Left renal pelvis (tissue), 4 donors: ENCODE measurements at regions not wholly inside any gene's neighbourhood (a gene's known extent, or its start where the extent isn't known, plus 50 kb on each side); places are given as distances from the start of the nearest gene placed in this dataset.
"Not testable (repeated sequence)": the region's sequence is repeated elsewhere in the genome, so short reads cannot be mapped to it uniquely, and the experiment has no call there.

Source experiments
- DNase-seq, 4 donors: peaks; one replicate each; pipeline ENCODE4 v3.0.0-alpha.2; 2013; ENCODE audit warnings: low read depth in 4 of 4, low spot score in 3 of 4

DNA sequence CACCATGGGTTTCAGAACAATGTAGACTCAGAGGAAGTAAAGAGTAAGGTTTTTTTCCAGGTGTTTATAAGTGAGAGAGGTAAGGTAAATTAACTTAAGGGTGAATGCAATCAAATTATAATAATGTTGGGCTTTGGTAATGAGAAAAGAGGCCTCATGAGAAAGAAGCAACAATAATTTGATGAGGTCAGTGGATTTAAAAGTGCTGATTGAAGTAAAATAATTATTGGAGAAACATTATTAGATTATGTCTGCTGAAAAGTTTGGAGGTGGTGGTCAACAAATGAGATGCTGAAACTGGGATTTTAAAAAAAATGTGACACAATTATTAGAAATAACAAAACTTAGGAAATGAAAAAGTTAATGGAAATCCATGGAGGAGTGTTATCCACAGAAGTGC is 187.4 kb upstream of the BRINP3 start:
- no peak for DNase-seq

DNA sequence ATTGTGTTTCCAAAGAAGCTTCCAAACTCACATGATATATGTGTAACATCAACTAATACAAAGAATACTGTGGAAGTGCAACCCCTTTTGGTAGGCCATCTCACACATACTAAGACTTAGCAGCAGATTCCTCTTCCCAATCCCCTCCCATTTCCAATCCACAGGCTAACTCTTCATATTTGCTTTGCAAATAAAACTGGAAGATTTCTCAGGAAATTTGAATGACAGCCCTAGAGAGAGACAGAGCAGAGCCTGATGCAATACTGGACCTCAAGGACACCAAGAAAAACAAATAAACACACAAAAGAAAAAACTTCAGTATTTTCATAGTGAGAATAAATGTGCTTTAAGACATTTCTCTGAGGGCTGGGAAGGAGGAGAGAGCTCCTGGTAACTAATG is 190.2 kb upstream of the BRINP3 start:
- DNase-seq = no peak

- no peak for DNase-seq
These were observed 201.4 kb upstream of the BRINP3 start for GRCh38 chr1:190679044-190679443.

DNA sequence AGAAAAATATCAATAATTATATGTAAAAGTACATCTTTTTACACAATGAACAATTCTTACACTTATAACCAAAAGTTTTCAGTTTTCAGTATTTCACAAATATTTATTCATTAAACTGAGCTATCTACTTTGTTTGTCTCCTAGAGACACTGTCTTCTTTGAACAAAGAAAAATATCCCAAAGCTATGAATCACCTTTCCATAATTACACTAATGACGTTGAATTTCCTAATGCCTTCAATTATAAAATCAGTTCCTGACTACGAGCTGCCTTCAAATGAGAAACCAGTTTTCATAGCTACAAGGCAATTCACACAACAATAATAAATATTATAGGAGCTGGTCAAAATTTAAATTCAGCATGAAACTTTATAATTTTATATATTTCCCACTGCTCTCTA is 201.8 kb upstream of the BRINP3 start:
- no peak for DNase-seq

DNA sequence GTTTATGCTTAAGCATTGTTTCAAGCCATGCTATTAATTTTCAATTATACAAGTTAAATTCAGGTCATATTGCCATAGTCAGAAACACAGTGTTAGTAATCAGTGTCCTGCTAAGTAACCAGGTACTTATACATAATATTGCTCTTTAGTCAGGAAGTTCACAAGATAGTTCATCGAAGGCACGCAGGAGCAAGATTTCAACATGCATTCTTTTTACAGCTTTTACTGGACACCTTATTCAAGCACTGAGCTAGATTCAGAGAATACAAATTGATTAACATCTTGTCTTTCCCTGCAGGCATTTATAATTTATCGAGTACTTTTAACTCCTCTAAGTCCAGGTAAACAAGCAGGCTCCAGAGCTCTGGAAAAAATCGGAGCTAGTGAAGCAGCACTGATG is 202.3 kb upstream of the BRINP3 start:
- no peak for DNase-seq

- no peak for DNase-seq
These were observed 208.0 kb upstream of the BRINP3 start for GRCh38 chr1:190685676-190686075.

DNA sequence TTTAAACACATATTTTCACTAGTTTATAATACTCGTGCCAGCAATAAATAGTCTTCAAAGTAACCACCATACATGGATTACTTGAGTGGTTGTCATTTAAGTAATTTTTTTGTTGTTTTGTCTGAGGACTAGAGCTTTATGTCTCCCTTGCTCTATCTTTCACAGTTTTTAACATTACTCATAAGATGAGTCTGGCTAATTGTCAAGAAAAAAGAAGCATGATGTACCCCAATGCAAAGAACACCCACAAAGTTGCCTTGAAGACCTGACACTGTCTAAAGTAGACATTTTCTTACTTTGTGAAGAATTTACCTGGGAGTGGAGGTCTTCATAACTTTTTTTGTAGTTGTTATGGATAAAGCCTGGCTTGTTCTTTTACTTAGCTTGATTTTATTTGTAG is 210.4 kb upstream of the BRINP3 start:
- DNase-seq = no peak

DNA sequence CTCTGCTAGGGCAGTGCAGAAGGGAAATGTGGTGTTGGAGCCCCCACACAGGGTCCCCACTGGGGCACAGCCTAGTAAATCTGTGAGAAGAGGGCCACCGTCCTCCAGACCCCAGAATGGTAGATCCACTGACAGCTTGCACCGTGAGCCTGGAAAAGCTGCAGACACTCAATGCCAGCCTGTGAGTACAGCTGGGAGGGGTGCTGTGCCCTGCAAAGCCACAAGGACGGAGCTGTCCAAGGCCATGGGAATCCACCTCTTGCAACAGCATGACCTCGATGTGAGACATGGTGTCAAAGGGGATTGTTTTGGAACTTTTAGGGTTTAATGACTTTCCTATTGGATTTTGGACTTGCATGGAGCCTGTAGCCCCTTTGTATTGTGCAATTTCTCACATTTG is 220.8 kb upstream of the BRINP3 start:
- DNase-seq = not testable (repeated sequence)

DNA sequence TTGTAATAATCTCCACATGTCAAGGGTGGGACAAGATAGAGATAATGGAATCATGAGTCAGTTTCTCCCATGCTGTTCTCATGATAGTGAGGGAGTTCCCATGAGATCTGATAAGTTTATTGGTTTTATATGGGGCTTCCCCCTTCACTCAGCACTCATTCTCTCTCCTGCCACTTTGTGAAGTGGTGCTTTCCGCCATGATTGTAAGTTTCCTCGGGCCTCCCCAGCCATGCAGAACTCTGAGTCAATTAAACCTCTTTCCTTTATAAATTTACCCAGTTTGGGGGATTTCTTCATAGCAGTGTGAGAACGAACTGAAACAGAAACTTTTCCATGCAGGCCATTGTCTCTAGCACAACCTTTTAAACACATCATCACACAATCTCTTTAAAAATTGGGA is 221.5 kb upstream of the BRINP3 start:
- DNase-seq = no peak

- no peak for DNase-seq
These were observed 230.9 kb upstream of the BRINP3 start for GRCh38 chr1:190708418-190709057.

- no peak for DNase-seq
These were observed 233.4 kb upstream of the BRINP3 start for GRCh38 chr1:190711069-190711468.

DNA sequence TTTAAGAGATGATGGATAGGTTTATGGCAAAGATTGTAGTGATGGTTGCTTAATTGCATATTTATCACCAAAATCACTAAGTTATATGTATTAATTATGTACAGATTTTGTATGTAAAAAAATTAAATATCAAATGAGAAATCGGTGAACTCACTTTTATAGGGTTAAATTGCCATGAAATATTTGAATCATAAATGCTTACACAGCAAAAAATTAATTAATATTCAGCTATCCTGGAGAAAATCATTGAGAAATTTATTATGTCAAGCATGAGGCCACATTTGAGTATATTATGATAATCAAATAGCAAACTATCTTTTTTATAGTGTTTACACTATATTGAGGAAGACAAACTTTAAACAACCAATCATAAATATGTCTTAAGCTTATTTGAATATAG is 239.4 kb upstream of the BRINP3 start:
- no peak for DNase-seq

DNA sequence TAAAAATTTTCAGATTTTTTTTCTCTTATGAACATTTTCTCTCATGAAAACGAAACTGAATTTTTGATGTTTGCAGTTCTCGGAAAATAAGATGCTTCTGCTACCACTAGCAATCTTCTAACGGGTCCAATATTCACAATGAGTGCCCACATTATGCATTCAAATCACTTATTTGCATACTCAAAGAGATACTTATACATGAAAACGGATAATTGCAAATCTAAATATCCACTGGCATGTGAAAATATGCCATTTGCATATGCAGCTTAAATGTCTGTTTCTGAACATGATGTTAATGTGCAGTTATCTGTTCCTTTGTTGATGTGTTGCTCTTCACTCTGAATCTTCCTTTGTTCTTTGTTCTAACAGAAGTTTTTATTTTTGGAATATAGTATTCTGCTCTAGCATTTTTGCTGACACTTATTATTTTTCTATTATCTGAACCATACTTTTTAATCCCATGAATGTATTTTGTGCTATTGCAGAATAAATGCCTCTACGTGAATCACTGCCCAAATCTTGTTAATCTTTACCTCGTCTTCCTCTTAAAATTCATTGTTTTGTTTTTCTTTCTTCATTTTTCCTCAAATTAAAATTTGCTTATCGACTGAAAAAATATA is 259.4 kb upstream of the BRINP3 start:
- no peak for DNase-seq

- no peak for DNase-seq
These were observed 260.7 kb upstream of the BRINP3 start for GRCh38 chr1:190738317-190738716.

- no peak for DNase-seq
These were observed 262.3 kb upstream of the BRINP3 start for GRCh38 chr1:190739926-190740325.

DNA sequence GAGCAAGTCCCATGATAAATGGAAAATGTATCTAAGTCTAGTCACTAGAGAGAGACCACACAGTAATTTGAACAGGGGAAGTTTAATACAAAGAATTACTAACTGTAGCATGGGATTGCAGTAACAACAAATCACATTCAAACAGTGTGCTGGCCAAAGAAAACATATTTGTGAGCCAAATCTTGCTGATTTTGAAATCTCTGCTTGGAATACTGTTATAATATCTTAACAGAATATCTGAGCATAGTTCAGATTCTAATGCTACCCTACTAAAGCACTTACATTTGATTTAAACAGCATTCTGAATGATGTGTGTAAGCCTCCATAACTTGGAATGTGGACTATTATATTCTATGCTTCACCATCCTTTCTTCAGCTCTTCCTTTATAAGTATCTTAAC is 270.0 kb upstream of the BRINP3 start:
- DNase-seq = no peak

- no peak for DNase-seq
These were observed 274.5 kb upstream of the BRINP3 start for GRCh38 chr1:190752131-190752530.

DNA sequence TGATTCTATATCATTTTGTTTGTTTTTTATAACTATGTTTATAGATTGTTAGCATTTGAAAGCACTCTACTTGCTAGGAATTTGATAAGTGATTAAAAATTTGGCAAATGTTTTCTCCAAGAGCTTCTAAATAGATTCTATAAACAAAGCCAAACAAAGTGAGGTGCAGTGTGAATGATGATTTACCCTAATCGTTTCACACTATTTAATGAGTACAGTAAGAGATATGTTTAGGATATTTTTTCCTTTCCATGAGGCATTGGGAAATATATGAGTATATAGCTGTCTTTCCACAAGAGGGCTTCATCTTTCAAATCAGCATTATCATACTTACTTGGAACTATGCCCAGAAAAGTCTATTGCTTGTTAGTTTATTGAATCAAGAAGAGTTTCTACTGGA is 277.0 kb upstream of the BRINP3 start:
- no peak for DNase-seq

DNA sequence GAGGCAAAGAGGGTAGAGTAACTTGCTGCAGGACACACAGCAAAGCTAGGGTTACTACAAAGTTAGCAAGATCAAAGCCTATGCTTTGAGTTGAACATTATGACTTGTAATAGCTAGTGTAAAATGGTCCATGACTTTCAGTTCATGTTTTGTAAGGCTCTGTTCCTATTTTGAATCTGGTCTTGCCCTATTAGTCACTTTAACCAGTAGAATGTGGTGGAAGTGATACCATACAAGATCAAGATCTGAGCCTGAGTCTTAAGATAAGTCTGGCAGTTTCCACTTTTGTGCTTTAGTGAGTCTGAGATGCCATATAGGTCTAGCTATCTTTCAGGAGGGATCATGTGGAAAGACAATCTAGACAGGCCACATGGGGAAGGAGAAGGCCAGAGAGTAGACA is 282.1 kb upstream of the BRINP3 start:
- DNase-seq = no peak

DNA sequence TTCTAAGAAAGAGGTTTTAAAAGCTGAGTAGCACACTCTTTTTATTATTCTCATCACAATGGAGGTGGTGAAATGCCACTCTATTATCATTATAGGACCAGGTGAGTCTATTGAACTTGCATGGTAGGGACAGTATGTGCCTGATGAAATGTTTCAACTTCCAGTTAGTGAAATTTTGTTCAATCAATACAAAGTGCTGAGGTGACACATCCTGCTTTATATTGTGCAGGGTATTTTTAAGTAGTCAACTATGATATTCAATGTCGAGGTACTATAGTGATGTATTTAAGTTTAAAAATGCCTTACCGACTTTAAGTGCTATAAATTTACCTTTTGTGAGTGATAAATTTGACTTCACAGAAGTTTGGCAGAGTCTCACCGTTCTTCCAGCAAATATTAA is 284.7 kb upstream of the BRINP3 start:
- no peak for DNase-seq

DNA sequence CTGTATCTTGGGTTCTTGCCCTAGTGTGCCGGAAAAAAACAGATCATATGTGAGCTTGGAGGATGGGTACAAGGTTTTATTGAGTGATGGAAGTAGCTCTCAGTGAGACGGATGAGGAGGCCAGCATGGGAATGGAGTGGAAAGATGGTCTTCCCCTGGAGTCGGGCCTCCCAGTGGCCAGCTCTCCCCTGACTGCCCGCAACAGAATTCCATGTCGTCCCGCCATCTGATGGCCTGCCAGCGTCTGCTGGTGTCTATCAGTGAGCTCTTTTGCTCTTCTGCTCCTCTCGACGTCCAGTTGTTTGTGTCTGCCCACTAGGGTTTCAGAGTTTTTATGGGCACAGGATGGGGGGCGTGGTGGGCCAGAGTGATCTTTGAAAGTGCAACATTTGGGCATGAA is 315.2 kb upstream of the BRINP3 start:
- no peak for DNase-seq

- DNase-seq = no peak
These were observed 330.0 kb upstream of the BRINP3 start for GRCh38 chr1:190807629-190808028.

DNA sequence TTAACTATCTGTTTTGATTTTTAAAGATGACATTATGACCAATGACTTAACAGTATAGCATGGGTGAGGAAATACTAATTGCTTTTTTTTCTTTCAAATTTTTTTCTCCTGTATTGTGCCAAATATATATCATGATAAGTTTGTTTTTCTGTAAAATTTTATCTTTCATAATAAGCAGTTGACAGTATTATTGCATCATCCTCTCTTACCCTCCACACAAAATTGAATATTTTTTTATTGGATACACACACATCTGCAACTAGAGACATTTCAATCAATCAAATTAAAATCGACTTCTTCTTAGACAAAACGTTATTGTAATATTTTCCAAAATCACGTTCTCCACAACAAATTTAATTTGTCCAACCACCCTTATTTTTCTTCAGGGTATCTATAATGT is 330.4 kb upstream of the BRINP3 start:
- no peak for DNase-seq
